OCI-LY3 (cell line): ENCODE measurements at regions not wholly inside any gene's neighbourhood (a gene's known extent, or its start where the extent isn't known, plus 50 kb on each side); places are given as distances from the start of the nearest gene placed in this dataset.

Experiments used
- EZH2phosphoT487 ChIP-seq: fragments of 200-600 bp; shearing (Covaris generic); IDR thresholded peaks from 2 replicates; pipeline ENCODE4 v1.6.1; 2018; ENCODE audit warnings: antibody characterized with exemption, mixed run types, low read depth
- TF ChIP-seq, protein P1 (sequence below): fragments of 200-600, 300-600 bp; sonication (generic); IDR thresholded peaks from 2 replicates; pipeline ENCODE4 v1.5.1; 2014; ENCODE audit warnings: antibody characterized with exemption, low read length, low read depth

DNA sequence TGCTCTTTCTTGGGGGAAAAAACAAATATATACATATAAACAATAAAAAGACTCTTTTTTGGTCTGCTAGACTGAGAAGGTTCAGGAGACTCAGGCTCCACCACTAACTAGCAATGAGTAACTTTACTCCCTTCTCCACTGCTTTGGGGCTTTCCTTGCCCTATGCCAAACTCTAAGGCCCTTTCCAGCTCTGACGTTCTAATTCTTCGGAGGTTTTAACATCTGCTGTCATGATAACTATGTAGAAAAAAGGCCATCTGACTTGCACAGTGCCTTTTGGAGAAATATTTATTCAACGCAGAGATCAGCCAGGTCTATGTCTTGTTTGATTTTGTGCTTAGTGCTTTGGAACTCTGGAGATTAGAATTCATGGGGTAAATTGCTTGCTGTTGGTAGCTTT, 156.2 kb downstream of the TMCO5A start:
- TF ChIP-seq, protein P1, sequence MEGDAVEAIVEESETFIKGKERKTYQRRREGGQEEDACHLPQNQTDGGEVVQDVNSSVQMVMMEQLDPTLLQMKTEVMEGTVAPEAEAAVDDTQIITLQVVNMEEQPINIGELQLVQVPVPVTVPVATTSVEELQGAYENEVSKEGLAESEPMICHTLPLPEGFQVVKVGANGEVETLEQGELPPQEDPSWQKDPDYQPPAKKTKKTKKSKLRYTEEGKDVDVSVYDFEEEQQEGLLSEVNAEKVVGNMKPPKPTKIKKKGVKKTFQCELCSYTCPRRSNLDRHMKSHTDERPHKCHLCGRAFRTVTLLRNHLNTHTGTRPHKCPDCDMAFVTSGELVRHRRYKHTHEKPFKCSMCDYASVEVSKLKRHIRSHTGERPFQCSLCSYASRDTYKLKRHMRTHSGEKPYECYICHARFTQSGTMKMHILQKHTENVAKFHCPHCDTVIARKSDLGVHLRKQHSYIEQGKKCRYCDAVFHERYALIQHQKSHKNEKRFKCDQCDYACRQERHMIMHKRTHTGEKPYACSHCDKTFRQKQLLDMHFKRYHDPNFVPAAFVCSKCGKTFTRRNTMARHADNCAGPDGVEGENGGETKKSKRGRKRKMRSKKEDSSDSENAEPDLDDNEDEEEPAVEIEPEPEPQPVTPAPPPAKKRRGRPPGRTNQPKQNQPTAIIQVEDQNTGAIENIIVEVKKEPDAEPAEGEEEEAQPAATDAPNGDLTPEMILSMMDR = no peak
- no peak for TF ChIP-seq EZH2phosphoT487
